ENCODE measurements at regions not wholly inside any gene's neighbourhood (a gene's known extent, or its start where the extent isn't known, plus 50 kb on each side); places are given as distances from the start of the nearest gene placed in this dataset.

- no peak overlapping the region for H3K9ac ChIP-seq (ENCODE audit: low read length)
- peaks cover 11% of the 10 kb centered on the region for H3K9me3 ChIP-seq (ENCODE audit: control insufficient read depth, insufficient read depth, low read depth, low read length)
- H3K4me3 ChIP-seq (ENCODE audit: low read depth, low read length), result no peak overlapping the region
- no peaks in the 10 kb centered on the region for H3K27me3 ChIP-seq (ENCODE audit: control insufficient read depth, insufficient read depth, low read length)
- no peaks in the 10 kb centered on the region for H3K4me1 ChIP-seq (ENCODE audit: control insufficient read depth, insufficient read depth, low read length)
- H3K27ac ChIP-seq (ENCODE audit: low read depth, low read length), result no peak overlapping the region
- H3K36me3 ChIP-seq (ENCODE audit: control insufficient read depth, insufficient read depth, low read length), result no peaks in the 10 kb centered on the region
Measured at GRCh38 chr1:5009376-5010065, 355.1 kb downstream of the AJAP1 start.

- H3K36me3 ChIP-seq (ENCODE audit: control insufficient read depth, insufficient read depth, low read length), result no peaks in the 10 kb centered on the region
- no peaks in the 10 kb centered on the region for H3K4me1 ChIP-seq (ENCODE audit: control insufficient read depth, insufficient read depth, low read length)
- no peaks in the 10 kb centered on the region for H3K27me3 ChIP-seq (ENCODE audit: control insufficient read depth, insufficient read depth, low read length)
- H3K4me3 ChIP-seq (ENCODE audit: low read depth, low read length), result no peak overlapping the region
- no peak overlapping the region for H3K27ac ChIP-seq (ENCODE audit: low read depth, low read length)
- no peak overlapping the region for H3K9ac ChIP-seq (ENCODE audit: low read length)
- peaks cover 11% of the 10 kb centered on the region for H3K9me3 ChIP-seq (ENCODE audit: control insufficient read depth, insufficient read depth, low read depth, low read length)
Measured at GRCh38 chr1:5005171-5005570, 350.8 kb downstream of the AJAP1 start.

GRCh38 chr1:5002676-5003075 lies 348.3 kb downstream of the AJAP1 start:
- Histone ChIP-seq H3K27me3 (ENCODE audit: control insufficient read depth, insufficient read depth, low read length) (no peaks in the 10 kb centered on the region), H3K9ac (ENCODE audit: low read length) (no peak overlapping the region), H3K36me3 (ENCODE audit: control insufficient read depth, insufficient read depth, low read length) (no peaks in the 10 kb centered on the region), H3K4me3 (ENCODE audit: low read depth, low read length) (no peak overlapping the region), H3K27ac (ENCODE audit: low read depth, low read length) (no peak overlapping the region), H3K4me1 (ENCODE audit: control insufficient read depth, insufficient read depth, low read length) (no peaks in the 10 kb centered on the region), H3K9me3 (ENCODE audit: control insufficient read depth, insufficient read depth, low read depth, low read length) (peaks cover 11% of the 10 kb centered on the region)

GRCh38 chr1:5001466-5001865 lies 347.1 kb downstream of the AJAP1 start:
- Histone ChIP-seq H3K4me1 (ENCODE audit: control insufficient read depth, insufficient read depth, low read length) (no peaks in the 10 kb centered on the region), H3K4me3 (ENCODE audit: low read depth, low read length) (no peak overlapping the region), H3K9me3 (ENCODE audit: control insufficient read depth, insufficient read depth, low read depth, low read length) (peaks cover 6% of the 10 kb centered on the region), H3K9ac (ENCODE audit: low read length) (no peak overlapping the region), H3K27ac (ENCODE audit: low read depth, low read length) (no peak overlapping the region), H3K36me3 (ENCODE audit: control insufficient read depth, insufficient read depth, low read length) (no peaks in the 10 kb centered on the region), H3K27me3 (ENCODE audit: control insufficient read depth, insufficient read depth, low read length) (no peaks in the 10 kb centered on the region)

- no peak overlapping the region for H3K9ac ChIP-seq (ENCODE audit: low read length)
- no peaks in the 10 kb centered on the region for H3K27me3 ChIP-seq (ENCODE audit: control insufficient read depth, insufficient read depth, low read length)
- H3K9me3 ChIP-seq (ENCODE audit: control insufficient read depth, insufficient read depth, low read depth, low read length), result no peaks in the 10 kb centered on the region
- no peaks in the 10 kb centered on the region for H3K36me3 ChIP-seq (ENCODE audit: control insufficient read depth, insufficient read depth, low read length)
- H3K27ac ChIP-seq (ENCODE audit: low read depth, low read length), result no peak overlapping the region
- H3K4me3 ChIP-seq (ENCODE audit: low read depth, low read length), result no peak overlapping the region
- 0 out of 2 replicates have a peak, but pooled peaks cover 2% of the 10 kb centered on the region for H3K4me1 ChIP-seq (ENCODE audit: control insufficient read depth, insufficient read depth, low read length)
Measured at GRCh38 chr1:4986306-4986705, 331.9 kb downstream of the AJAP1 start.

GRCh38 chr1:4984841-4985240 lies 330.4 kb downstream of the AJAP1 start:
- Histone ChIP-seq H3K4me3 (ENCODE audit: low read depth, low read length) (no peak overlapping the region), H3K4me1 (ENCODE audit: control insufficient read depth, insufficient read depth, low read length) (0 out of 2 replicates have a peak, but pooled peaks cover under 1% of the 10 kb centered on the region), H3K9ac (ENCODE audit: low read length) (no peak overlapping the region), H3K9me3 (ENCODE audit: control insufficient read depth, insufficient read depth, low read depth, low read length) (no peaks in the 10 kb centered on the region), H3K27me3 (ENCODE audit: control insufficient read depth, insufficient read depth, low read length) (no peaks in the 10 kb centered on the region), H3K27ac (ENCODE audit: low read depth, low read length) (no peak overlapping the region), H3K36me3 (ENCODE audit: control insufficient read depth, insufficient read depth, low read length) (no peaks in the 10 kb centered on the region)

GRCh38 chr1:4980211-4980610 lies 325.8 kb downstream of the AJAP1 start:
- Histone ChIP-seq H3K4me1 (ENCODE audit: control insufficient read depth, insufficient read depth, low read length) (no peaks in the 10 kb centered on the region), H3K27me3 (ENCODE audit: control insufficient read depth, insufficient read depth, low read length) (no peaks in the 10 kb centered on the region), H3K9me3 (ENCODE audit: control insufficient read depth, insufficient read depth, low read depth, low read length) (no peaks in the 10 kb centered on the region), H3K27ac (ENCODE audit: low read depth, low read length) (no peak overlapping the region), H3K9ac (ENCODE audit: low read length) (no peak overlapping the region), H3K36me3 (ENCODE audit: control insufficient read depth, insufficient read depth, low read length) (no peaks in the 10 kb centered on the region), H3K4me3 (ENCODE audit: low read depth, low read length) (no peak overlapping the region)

GRCh38 chr1:4978660-4979390 lies 324.4 kb downstream of the AJAP1 start:
- Histone ChIP-seq H3K27me3 (ENCODE audit: control insufficient read depth, insufficient read depth, low read length) (no peaks in the 10 kb centered on the region), H3K9ac (ENCODE audit: low read length) (no peak overlapping the region), H3K27ac (ENCODE audit: low read depth, low read length) (no peak overlapping the region), H3K9me3 (ENCODE audit: control insufficient read depth, insufficient read depth, low read depth, low read length) (no peaks in the 10 kb centered on the region), H3K36me3 (ENCODE audit: control insufficient read depth, insufficient read depth, low read length) (no peaks in the 10 kb centered on the region), H3K4me3 (ENCODE audit: low read depth, low read length) (no peak overlapping the region), H3K4me1 (ENCODE audit: control insufficient read depth, insufficient read depth, low read length) (no peaks in the 10 kb centered on the region)

GRCh38 chr1:4977701-4978100 lies 323.3 kb downstream of the AJAP1 start:
- no peaks in the 10 kb centered on the region for H3K4me1 ChIP-seq (ENCODE audit: control insufficient read depth, insufficient read depth, low read length)
- H3K36me3 ChIP-seq (ENCODE audit: control insufficient read depth, insufficient read depth, low read length), result no peaks in the 10 kb centered on the region
- H3K9ac ChIP-seq (ENCODE audit: low read length), result no peak overlapping the region
- H3K9me3 ChIP-seq (ENCODE audit: control insufficient read depth, insufficient read depth, low read depth, low read length), result no peaks in the 10 kb centered on the region
- no peak overlapping the region for H3K27ac ChIP-seq (ENCODE audit: low read depth, low read length)
- H3K4me3 ChIP-seq (ENCODE audit: low read depth, low read length), result no peak overlapping the region
- no peaks in the 10 kb centered on the region for H3K27me3 ChIP-seq (ENCODE audit: control insufficient read depth, insufficient read depth, low read length)

- H3K9ac ChIP-seq (ENCODE audit: low read length), result no peak overlapping the region
- H3K4me1 ChIP-seq (ENCODE audit: control insufficient read depth, insufficient read depth, low read length), result no peaks in the 10 kb centered on the region
- H3K4me3 ChIP-seq (ENCODE audit: low read depth, low read length), result no peak overlapping the region
- no peaks in the 10 kb centered on the region for H3K36me3 ChIP-seq (ENCODE audit: control insufficient read depth, insufficient read depth, low read length)
- H3K27ac ChIP-seq (ENCODE audit: low read depth, low read length), result no peak overlapping the region
- no peaks in the 10 kb centered on the region for H3K9me3 ChIP-seq (ENCODE audit: control insufficient read depth, insufficient read depth, low read depth, low read length)
- no peaks in the 10 kb centered on the region for H3K27me3 ChIP-seq (ENCODE audit: control insufficient read depth, insufficient read depth, low read length)
Measured at GRCh38 chr1:4976859-4977440, 322.5 kb downstream of the AJAP1 start.

- H3K27ac ChIP-seq (ENCODE audit: low read depth, low read length), result no peak overlapping the region
- no peaks in the 10 kb centered on the region for H3K4me1 ChIP-seq (ENCODE audit: control insufficient read depth, insufficient read depth, low read length)
- H3K9me3 ChIP-seq (ENCODE audit: control insufficient read depth, insufficient read depth, low read depth, low read length), result no peaks in the 10 kb centered on the region
- H3K4me3 ChIP-seq (ENCODE audit: low read depth, low read length), result no peak overlapping the region
- no peak overlapping the region for H3K9ac ChIP-seq (ENCODE audit: low read length)
- no peaks in the 10 kb centered on the region for H3K36me3 ChIP-seq (ENCODE audit: control insufficient read depth, insufficient read depth, low read length)
- no peaks in the 10 kb centered on the region for H3K27me3 ChIP-seq (ENCODE audit: control insufficient read depth, insufficient read depth, low read length)
Measured at GRCh38 chr1:4975856-4976255, 321.4 kb downstream of the AJAP1 start.

Measured in HUES6 (cell line).